K562 (cell line): ENCODE measurements at regions not wholly inside any gene's neighbourhood (a gene's known extent, or its start where the extent isn't known, plus 50 kb on each side); places are given as distances from the start of the nearest gene placed in this dataset.

Source experiments
- BRCA1 ChIP-seq, 2 experiments: fragments of 450-650 bp in 1 of 2; sonication (generic) in 1 of 2; formaldehyde crosslinking in 1 of 2; IDR thresholded peaks; 2 replicates each; pipeline versions ENCODE4 v1.5.0 to v1.6.1; 2017 to 2020; ENCODE audit warnings: mild to moderate bottlenecking in 1 of 2, missing genetic modification reagents in 1 of 2
- EZH2 ChIP-seq: IDR thresholded peaks from 2 replicates; pipeline ENCODE4 v1.6.1; 2012; ENCODE audit warnings: low read depth, mild to moderate bottlenecking, inconsistent platforms, low read length, borderline replicate concordance
- FOXK2 ChIP-seq, 2 experiments: fragments of 450-650 bp; IDR thresholded peaks in 1 of 2; conservative IDR thresholded peaks in 1 of 2; 2 replicates each; pipeline ENCODE4 v1.6.1; 2016; ENCODE audit warnings: low read depth in 2 of 2, mild to moderate bottlenecking in 1 of 2

- TF ChIP-seq BRCA1 (IDR thresholded peaks at IDR 0.05) (no peak), BRCA1 (CRISPR knock-in tag; IDR thresholded peaks at IDR 0.05) (no peak), EZH2 (no peak), FOXK2 (conservative IDR thresholded peaks at IDR 0.05 in 1 of 2, IDR thresholded peaks at IDR 0.05 in 1 of 2; ENCODE audit: low read depth in 2 of 2) (no peak)
Observed at GRCh38 chr7:45974540-45975360, 53.7 kb upstream of the IGFBP3 start.
